GM23338 (cell line): ENCODE measurements at regions not wholly inside any gene's neighbourhood (a gene's known extent, or its start where the extent isn't known, plus 50 kb on each side); places are given as distances from the start of the nearest gene placed in this dataset.

ENCODE experiments used
- ATAC-seq: fragments of 200-7000 bp; cut with Tn5 transposase; 3 replicates; pipeline ENCODE4 v1.9.1; 2020
- DNase-seq: peaks from one replicate; pipeline ENCODE4 v3.0.0-alpha.2; 2015; ENCODE audit warnings: low spot score
- H2AFZ ChIP-seq: fragments of 200-600 bp; sonication (generic); 2 replicates; pipeline ENCODE4 v1.8.0; 2016; ENCODE audit warnings: antibody characterized with exemption, mild to moderate bottlenecking, moderate library complexity
- H3F3A ChIP-seq: fragments of 200-600 bp; sonication (generic); replicated peaks from 2 replicates; pipeline ENCODE4 v1.8.0; 2017; ENCODE audit warnings: antibody characterized with exemption, mixed run types, low read depth
- H3K27ac ChIP-seq: fragments of 200-600 bp; sonication (generic); 2 replicates; pipeline ENCODE4 v1.6.1; 2016; ENCODE audit warnings: low read depth
- H3K27me3 ChIP-seq: fragments of 200-600 bp; sonication (generic); 2 replicates; pipeline ENCODE4 v1.8.0; 2016; ENCODE audit warnings: mild to moderate bottlenecking, mixed run types, moderate library complexity; ENCODE audit not compliant: insufficient read depth
- H3K36me3 ChIP-seq: fragments of 200-600 bp; sonication (generic); 2 replicates; pipeline ENCODE4 v1.8.0; 2016; ENCODE audit warnings: mild to moderate bottlenecking; ENCODE audit not compliant: insufficient read depth
- H3K4me1 ChIP-seq: fragments of 200-600 bp; sonication (generic); 2 replicates; pipeline ENCODE4 v1.8.0; 2016; ENCODE audit warnings: mild to moderate bottlenecking, moderate library complexity; ENCODE audit not compliant: insufficient read depth
- H3K4me2 ChIP-seq: fragments of 200-600 bp; sonication (generic); 2 replicates; pipeline ENCODE4 v1.7.1; 2017; ENCODE audit warnings: mixed run types
- H3K4me3 ChIP-seq: fragments of 200-600 bp; sonication (generic); 2 replicates; pipeline ENCODE4 v1.6.1; 2016; ENCODE audit warnings: mixed run types
- H3K79me2 ChIP-seq: fragments of 200-600 bp; sonication (generic); replicated peaks from 2 replicates; pipeline ENCODE4 v1.8.0; 2017; ENCODE audit warnings: mild to moderate bottlenecking; ENCODE audit not compliant: insufficient read depth
- H3K9me2 ChIP-seq: fragments of 200-600 bp; sonication (generic); 2 replicates; pipeline ENCODE4 v1.8.0; 2017; ENCODE audit not compliant: insufficient read depth
- H4K20me1 ChIP-seq: fragments of 200-600 bp; sonication (generic); replicated peaks from 2 replicates; pipeline ENCODE4 v1.8.0; 2017; ENCODE audit warnings: mild to moderate bottlenecking; ENCODE audit not compliant: insufficient read depth
- H3K27ac Mint-ChIP-seq: 2 replicates; pipeline ENCODE4 v1.8.0; 2020; ENCODE audit warnings: inconsistent platforms, mild to moderate bottlenecking, moderate library complexity, mixed read lengths
- H3K27me3 Mint-ChIP-seq: 3 replicates; pipeline ENCODE4 v1.8.0; 2022; ENCODE audit warnings: low read depth, mild to moderate bottlenecking, moderate library complexity, mixed read lengths, inconsistent platforms; ENCODE audit not compliant: insufficient read depth, poor library complexity
- H3K36me3 Mint-ChIP-seq: 3 replicates; pipeline ENCODE4 v1.8.0; 2021; ENCODE audit warnings: low read depth, mild to moderate bottlenecking, inconsistent platforms, moderate library complexity, mixed read lengths
- H3K4me1 Mint-ChIP-seq: 3 replicates; pipeline ENCODE4 v1.8.0; 2020; ENCODE audit warnings: mild to moderate bottlenecking, inconsistent platforms, mixed read lengths
- H3K4me3 Mint-ChIP-seq: 3 replicates; pipeline ENCODE4 v1.8.0; 2021; ENCODE audit warnings: moderate library complexity, mild to moderate bottlenecking, inconsistent platforms, mixed read lengths
- H3K9me3 Mint-ChIP-seq: 3 replicates; pipeline ENCODE4 v1.8.0; 2020; ENCODE audit warnings: moderate library complexity, mild to moderate bottlenecking, inconsistent platforms, mixed read lengths
- CREB1 ChIP-seq: fragments of 250-450 bp; sonication (Bioruptor Pico); IDR thresholded peaks from 2 replicates; pipeline ENCODE4 v1.5.0; 2020; ENCODE audit warnings: low read depth, mild to moderate bottlenecking, moderate library complexity
- CTCF ChIP-seq, 2 experiments: fragments of 200-600 bp in 1 of 2; sonication (generic) in 1 of 2; conservative IDR thresholded peaks; 2 replicates each; pipeline versions ENCODE4 v1.5.1 to v1.6.1; 2016 to 2017; ENCODE audit warnings: antibody characterized with exemption in 2 of 2, low read depth in 2 of 2, mild to moderate bottlenecking in 2 of 2, moderate library complexity in 1 of 2
- ETS1 ChIP-seq: IDR thresholded peaks from 2 replicates; pipeline ENCODE4 v1.6.1; 2016; ENCODE audit warnings: antibody characterized with exemption
- EZH2 ChIP-seq: fragments of 200-600 bp; sonication (generic); IDR thresholded peaks from one replicate; pipeline ENCODE4 v1.8.0; 2017; ENCODE audit warnings: antibody characterized with exemption, mild to moderate bottlenecking, low read depth; ENCODE audit not compliant: unreplicated experiment
- EZH2phosphoT487 ChIP-seq: fragments of 200-600 bp; sonication (generic); IDR thresholded peaks from one replicate; pipeline ENCODE4 v1.8.1; 2018; ENCODE audit warnings: antibody characterized with exemption; ENCODE audit not compliant: unreplicated experiment
- JUNB ChIP-seq: IDR thresholded peaks from one replicate; pipeline ENCODE4 v1.6.1; 2016; ENCODE audit warnings: antibody characterized with exemption; ENCODE audit not compliant: unreplicated experiment
- NANOG ChIP-seq: IDR thresholded peaks from 2 replicates; pipeline ENCODE4 v1.6.1; 2016; ENCODE audit warnings: antibody characterized with exemption, borderline replicate concordance
- STAT1 ChIP-seq: IDR thresholded peaks from one replicate; pipeline ENCODE4 v1.6.1; 2016; ENCODE audit warnings: antibody characterized with exemption; ENCODE audit not compliant: unreplicated experiment
- ZNF114 ChIP-seq: fragments of 250-450 bp; sonication (Bioruptor Pico); IDR thresholded peaks from 2 replicates; pipeline ENCODE4 v1.5.0; 2020; ENCODE audit warnings: mild to moderate bottlenecking, moderate library complexity
- ZNF331 ChIP-seq: fragments of 250-450 bp; sonication (Bioruptor Pico); IDR thresholded peaks from 2 replicates; pipeline ENCODE4 v1.5.0; 2020; ENCODE audit warnings: low read depth, mild to moderate bottlenecking, moderate library complexity
- ZNF462 ChIP-seq: fragments of 250-450 bp; sonication (Bioruptor Pico); IDR thresholded peaks from 2 replicates; pipeline ENCODE4 v1.5.0; 2020; ENCODE audit warnings: mild to moderate bottlenecking, moderate library complexity

- Mint-ChIP-seq H3K4me1 (no peaks in the 10 kb centered on the region), H3K27ac (no peak overlapping the region), H3K27me3 (peaks cover 2% of the 10 kb centered on the region), H3K36me3 (no peaks in the 10 kb centered on the region), H3K9me3 (no peaks in the 10 kb centered on the region; the same call in 2 of the 3 replicates), H3K4me3 (no peak overlapping the region)
- Histone ChIP-seq H3K4me3 (no peak overlapping the region), H4K20me1 (no peaks in the 10 kb centered on the region), H2AFZ (no peak overlapping the region), H3K27me3 (no peaks in the 10 kb centered on the region), H3F3A (no peaks in the 10 kb centered on the region), H3K36me3 (no peaks in the 10 kb centered on the region), H3K4me2 (no peak overlapping the region), H3K27ac (no peak overlapping the region), H3K79me2 (no peaks in the 10 kb centered on the region), H3K4me1 (no peaks in the 10 kb centered on the region), H3K9me2 (no peaks in the 10 kb centered on the region)
- ATAC-seq (no peak), DNase-seq (no peak)
- no peak for TF ChIP-seq STAT1
- no peak for TF ChIP-seq ZNF114 (CRISPR knock-in tag)
These were observed 121.3 kb upstream of the SERPIND1 start for GRCh38 chr22:20652582-20652981.

GRCh38 chr22:20653012-20653794 is 120.7 kb upstream of the SERPIND1 start:
- Mint-ChIP-seq H3K4me1 (no peaks in the 10 kb centered on the region), H3K9me3 (no peaks in the 10 kb centered on the region; the same call in 2 of the 3 replicates), H3K36me3 (no peaks in the 10 kb centered on the region), H3K4me3 (no peak overlapping the region), H3K27me3 (peaks cover 2% of the 10 kb centered on the region), H3K27ac (no peak overlapping the region)
- H3K9me2 ChIP-seq, result no peaks in the 10 kb centered on the region
- H3F3A ChIP-seq, result no peaks in the 10 kb centered on the region
- H3K4me3 ChIP-seq, result no peak overlapping the region
- DNase-seq (no peak), ATAC-seq (no peak)
- no peak overlapping the region for H3K4me2 ChIP-seq
- no peaks in the 10 kb centered on the region for H3K79me2 ChIP-seq
- H2AFZ ChIP-seq, result no peak overlapping the region
- no peaks in the 10 kb centered on the region for H4K20me1 ChIP-seq
- no peaks in the 10 kb centered on the region for H3K4me1 ChIP-seq
- H3K36me3 ChIP-seq, result no peaks in the 10 kb centered on the region
- no peaks in the 10 kb centered on the region for H3K27me3 ChIP-seq
- H3K27ac ChIP-seq, result no peak overlapping the region
- TF ChIP-seq EZH2phosphoT487 (no peak), NANOG (no peak), ZNF331 (CRISPR knock-in tag) (no peak), CTCF (conservative IDR thresholded peaks at IDR 0.05; ENCODE audit: low read depth in 2 of 2) (no peak), ETS1 (no peak), EZH2 (no peak), ZNF114 (CRISPR knock-in tag) (no peak), STAT1 (no peak), JUNB (no peak), ZNF462 (CRISPR knock-in tag) (no peak), CREB1 (no peak)
